ENCODE measurements at regions not wholly inside any gene's neighbourhood (a gene's known extent, or its start where the extent isn't known, plus 50 kb on each side); places are given as distances from the start of the nearest gene placed in this dataset.
"Not testable (repeated sequence)": the region's sequence is repeated elsewhere in the genome, so short reads cannot be mapped to it uniquely, and the experiment has no call there.

- DNase-seq (ENCODE audit: low read depth in 2 of 3, low spot score in 2 of 3): no peak
These were observed 297.5 kb upstream of the GRIN3A start for GRCh38 chr9:102035929-102036328.

- no peak for DNase-seq (ENCODE audit: low read depth in 2 of 3, low spot score in 2 of 3)
These were observed 294.2 kb upstream of the GRIN3A start for GRCh38 chr9:102032614-102033013.

- DNase-seq (ENCODE audit: low read depth in 2 of 3, low spot score in 2 of 3): no peak
These were observed 262.5 kb upstream of the GRIN3A start for GRCh38 chr9:102000956-102001355.

GRCh38 chr9:101999441-101999840 lies 261.0 kb upstream of the GRIN3A start:
- no peak for DNase-seq (ENCODE audit: low read depth in 2 of 3, low spot score in 2 of 3)

- DNase-seq (ENCODE audit: low read depth in 2 of 3, low spot score in 2 of 3): no peak
These were observed 256.8 kb upstream of the GRIN3A start for GRCh38 chr9:101995231-101995630.

GRCh38 chr9:101993771-101994170 lies 255.3 kb upstream of the GRIN3A start:
- no peak for DNase-seq (ENCODE audit: low read depth in 2 of 3, low spot score in 2 of 3)

GRCh38 chr9:101991926-101992325 lies 253.5 kb upstream of the GRIN3A start:
- no peak for DNase-seq (ENCODE audit: low read depth in 2 of 3, low spot score in 2 of 3)

GRCh38 chr9:101977614-101978210 lies 239.3 kb upstream of the GRIN3A start:
- DNase-seq (ENCODE audit: low read depth in 2 of 3, low spot score in 2 of 3): peak in 2 of 3 donors; percentile 3 to 56

GRCh38 chr9:101970609-101971008 lies 232.2 kb upstream of the GRIN3A start:
- DNase-seq (ENCODE audit: low read depth in 2 of 3, low spot score in 2 of 3): no peak

- no peak for DNase-seq (ENCODE audit: low read depth in 2 of 3, low spot score in 2 of 3)
These were observed 229.9 kb upstream of the GRIN3A start for GRCh38 chr9:101968392-101968791.

GRCh38 chr9:101966691-101967090 lies 228.2 kb upstream of the GRIN3A start:
- no peak for DNase-seq (ENCODE audit: low read depth in 2 of 3, low spot score in 2 of 3)

GRCh38 chr9:101957705-101958104 lies 219.3 kb upstream of the GRIN3A start:
- DNase-seq (ENCODE audit: low read depth in 2 of 3, low spot score in 2 of 3): no peak

- no peak for DNase-seq (ENCODE audit: low read depth in 2 of 3, low spot score in 2 of 3)
These were observed 213.2 kb upstream of the GRIN3A start for GRCh38 chr9:101951598-101951997.

GRCh38 chr9:101931756-101932155 lies 193.3 kb upstream of the GRIN3A start:
- DNase-seq (ENCODE audit: low read depth in 2 of 3, low spot score in 2 of 3): no peak

- no peak for DNase-seq (ENCODE audit: low read depth in 2 of 3, low spot score in 2 of 3)
These were observed 192.3 kb upstream of the GRIN3A start for GRCh38 chr9:101930783-101931182.

- no peak for DNase-seq (ENCODE audit: low read depth in 2 of 3, low spot score in 2 of 3)
These were observed 187.1 kb upstream of the GRIN3A start for GRCh38 chr9:101925498-101925897.

GRCh38 chr9:101923451-101923850 lies 185.0 kb upstream of the GRIN3A start:
- no peak for DNase-seq (ENCODE audit: low read depth in 2 of 3, low spot score in 2 of 3)

- DNase-seq (ENCODE audit: low read depth in 2 of 3, low spot score in 2 of 3): not testable (repeated sequence)
These were observed 178.5 kb upstream of the GRIN3A start for GRCh38 chr9:101916948-101917347.

GRCh38 chr9:101915482-101915881 lies 177.0 kb upstream of the GRIN3A start:
- no peak for DNase-seq (ENCODE audit: low read depth in 2 of 3, low spot score in 2 of 3)

- DNase-seq (ENCODE audit: low read depth in 2 of 3, low spot score in 2 of 3): no peak
These were observed 174.3 kb upstream of the GRIN3A start for GRCh38 chr9:101912698-101913097.

- no peak for DNase-seq (ENCODE audit: low read depth in 2 of 3, low spot score in 2 of 3)
These were observed 169.0 kb upstream of the GRIN3A start for GRCh38 chr9:101907466-101907865.

- DNase-seq (ENCODE audit: low read depth in 2 of 3, low spot score in 2 of 3): no peak
These were observed 166.4 kb upstream of the GRIN3A start for GRCh38 chr9:101904845-101905244.

- peak in 2 of 3 donors; percentile 0 to 27 for DNase-seq (ENCODE audit: low read depth in 2 of 3, low spot score in 2 of 3)
These were observed 163.6 kb upstream of the GRIN3A start for GRCh38 chr9:101902051-101902450.
